Gastrocnemius medialis (tissue), 4 donors: ENCODE measurements at regions not wholly inside any gene's neighbourhood (a gene's known extent, or its start where the extent isn't known, plus 50 kb on each side); places are given as distances from the start of the nearest gene placed in this dataset.

ENCODE experiments used
- ATAC-seq, 2 donors: fragments of 150-250 bp; one replicate each; pipeline ENCODE4 v1.9.1; 2016
- DNase-seq, 2 donors: peaks; one replicate each; pipeline ENCODE4 v3.0.0-alpha.2; 2019
- H3K27ac ChIP-seq, 4 donors: fragments of 200-600 bp; sonication (generic); 1 replicate in 1 of 4; 2 replicates in 3 of 4; pipeline ENCODE4 v1.5.1; 2016 to 2018; ENCODE audit warnings: mild to moderate bottlenecking in 2 of 4, moderate library complexity in 1 of 4
- H3K27me3 ChIP-seq, 3 donors: fragments of 200-600 bp; sonication (generic) in 2 of 3; 1 replicate in 1 of 3; 2 replicates in 2 of 3; pipeline versions ENCODE4 v1.5.1 to v1.6.0; 2016 to 2019; ENCODE audit warnings: mild to moderate bottlenecking in 1 of 3, moderate library complexity in 1 of 3
- H3K36me3 ChIP-seq, 2 donors: fragments of 200-600 bp; sonication (generic) in 1 of 2; one replicate each; pipeline ENCODE4 v1.5.1; 2017 to 2018
- H3K4me1 ChIP-seq, 2 donors: fragments of 200-600 bp; sonication (generic) in 1 of 2; one replicate each; pipeline ENCODE4 v1.5.1; 2016 to 2017; ENCODE audit warnings: mild to moderate bottlenecking in 2 of 2
- H3K4me3 ChIP-seq, 4 donors: fragments of 200-600 bp; sonication (generic) in 3 of 4; 1 replicate in 1 of 4; 2 replicates in 3 of 4; pipeline ENCODE4 v1.5.1; 2016 to 2019; ENCODE audit warnings: mild to moderate bottlenecking in 2 of 4
- H3K9me3 ChIP-seq, 3 donors: fragments of 200-600 bp; sonication (generic) in 2 of 3; 1 replicate in 1 of 3; 2 replicates in 2 of 3; pipeline ENCODE4 v1.5.1; 2016 to 2019
- POLR2A ChIP-seq, 2 donors: fragments of 450-650 bp; IDR thresholded peaks; one replicate each; pipeline ENCODE4 v1.6.1; 2017; ENCODE audit warnings: antibody characterized with exemption in 2 of 2, mild to moderate bottlenecking in 2 of 2, moderate library complexity in 2 of 2
- in situ Hi-C, 4 donors: fragments of 200-750 bp; cut with MboI; loops; one replicate each; pipeline versions ENCODE4 v1.15.0 to v1.8.0; 2017; ENCODE audit warnings: low sequenced_read_pairs in 4 of 4
- intact Hi-C: fragments of 100-400 bp; cut with DNase I; formaldehyde crosslinking; loops from one replicate; pipeline ENCODE4 v1.15.1; 2023; ENCODE audit warnings: low total_unique reads
- TF ChIP-seq, protein P1 (sequence below), 5 experiments: fragments of 450-650 bp in 3 of 5; fragments of 200-600 bp in 2 of 5; sonication (generic) in 2 of 5; IDR thresholded peaks in 4 of 5; conservative IDR thresholded peaks in 1 of 5; 1 replicate in 4 of 5; 2 replicates in 1 of 5; pipeline ENCODE4 v1.5.1; 2016 to 2019; ENCODE audit warnings: antibody characterized with exemption in 5 of 5, mild to moderate bottlenecking in 3 of 5, moderate library complexity in 3 of 5

DNA sequence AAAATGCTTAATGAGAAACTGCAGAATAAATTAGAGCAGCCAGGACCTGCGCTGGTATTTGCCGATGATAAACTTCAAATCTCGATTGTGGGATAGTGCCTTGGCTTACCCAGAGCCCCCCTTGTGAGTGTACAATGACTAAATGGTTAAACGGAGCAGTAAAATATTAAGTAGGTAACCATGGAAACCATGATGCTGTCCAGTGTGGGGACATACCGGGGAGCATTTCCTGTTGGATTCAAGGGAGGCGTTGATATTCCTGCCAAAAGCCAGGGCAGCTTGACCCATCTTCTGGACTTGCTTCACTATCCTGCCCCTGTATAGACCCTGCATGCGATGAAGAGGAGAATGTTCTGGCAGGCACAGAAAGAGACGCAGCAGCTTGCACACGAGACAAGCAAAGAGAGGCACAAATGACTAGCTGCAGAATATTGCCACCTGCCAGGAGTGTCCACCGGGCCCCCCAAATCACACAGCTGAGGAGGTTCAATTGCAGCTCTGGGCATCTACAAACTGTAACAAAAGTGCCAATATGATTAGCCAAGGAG, 255.3 kb upstream of the TSHZ3 start:
- DNase-seq (no peak), ATAC-seq (no peak)
- Histone ChIP-seq H3K27ac (no peak overlapping the region), H3K36me3 (no peaks in the 10 kb centered on the region), H3K27me3 (peaks cover 0 to 3% (median 0%) of the 10 kb centered on the region in 3 donors), H3K4me3 (no peak overlapping the region), H3K4me1 (no peaks in the 10 kb centered on the region), H3K9me3 (no peaks in the 10 kb centered on the region)
- intact Hi-C loops (no loop called here), in situ Hi-C loops (no loop called here)
- TF ChIP-seq, protein P1, sequence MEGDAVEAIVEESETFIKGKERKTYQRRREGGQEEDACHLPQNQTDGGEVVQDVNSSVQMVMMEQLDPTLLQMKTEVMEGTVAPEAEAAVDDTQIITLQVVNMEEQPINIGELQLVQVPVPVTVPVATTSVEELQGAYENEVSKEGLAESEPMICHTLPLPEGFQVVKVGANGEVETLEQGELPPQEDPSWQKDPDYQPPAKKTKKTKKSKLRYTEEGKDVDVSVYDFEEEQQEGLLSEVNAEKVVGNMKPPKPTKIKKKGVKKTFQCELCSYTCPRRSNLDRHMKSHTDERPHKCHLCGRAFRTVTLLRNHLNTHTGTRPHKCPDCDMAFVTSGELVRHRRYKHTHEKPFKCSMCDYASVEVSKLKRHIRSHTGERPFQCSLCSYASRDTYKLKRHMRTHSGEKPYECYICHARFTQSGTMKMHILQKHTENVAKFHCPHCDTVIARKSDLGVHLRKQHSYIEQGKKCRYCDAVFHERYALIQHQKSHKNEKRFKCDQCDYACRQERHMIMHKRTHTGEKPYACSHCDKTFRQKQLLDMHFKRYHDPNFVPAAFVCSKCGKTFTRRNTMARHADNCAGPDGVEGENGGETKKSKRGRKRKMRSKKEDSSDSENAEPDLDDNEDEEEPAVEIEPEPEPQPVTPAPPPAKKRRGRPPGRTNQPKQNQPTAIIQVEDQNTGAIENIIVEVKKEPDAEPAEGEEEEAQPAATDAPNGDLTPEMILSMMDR (IDR thresholded peaks at IDR 0.05 in 4 of 5, conservative IDR thresholded peaks at IDR 0.05 in 1 of 5), result no peak
- TF ChIP-seq POLR2A (IDR thresholded peaks at IDR 0.05), result no peak

DNA sequence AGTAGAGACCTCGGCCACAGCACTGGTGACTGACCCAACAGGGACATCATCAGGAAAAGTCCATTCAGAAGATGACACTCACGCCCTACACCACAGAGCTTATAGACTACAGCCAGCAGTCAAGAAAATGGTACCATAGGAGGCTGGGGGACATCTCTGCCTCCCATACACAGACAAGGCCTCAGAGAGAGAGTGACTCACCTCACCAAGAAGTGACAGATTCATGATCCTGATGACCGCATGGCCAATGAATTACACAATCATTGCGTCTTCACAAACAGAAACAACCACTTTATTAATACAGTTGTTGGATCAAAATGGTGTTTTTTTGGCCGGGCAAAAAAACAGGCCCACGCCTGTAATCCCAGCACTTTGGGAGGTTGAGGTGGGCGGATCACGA, 260.8 kb upstream of the TSHZ3 start:
- no peak overlapping the region for H3K27ac ChIP-seq
- no peak overlapping the region for H3K4me3 ChIP-seq
- in situ Hi-C loops, result no loop called here
- no peaks in the 10 kb centered on the region for H3K4me1 ChIP-seq
- ATAC-seq, result no peak
- TF ChIP-seq, protein P1 (IDR thresholded peaks at IDR 0.05 in 4 of 5, conservative IDR thresholded peaks at IDR 0.05 in 1 of 5), result no peak
- TF ChIP-seq POLR2A (IDR thresholded peaks at IDR 0.05), result no peak
- DNase-seq, result no peak
- H3K36me3 ChIP-seq, result no peaks in the 10 kb centered on the region
- intact Hi-C loops, result no loop called here
- no peaks in the 10 kb centered on the region for H3K9me3 ChIP-seq
- H3K27me3 ChIP-seq, result peaks cover 0 to 3% (median 0%) of the 10 kb centered on the region in 3 donors

DNA sequence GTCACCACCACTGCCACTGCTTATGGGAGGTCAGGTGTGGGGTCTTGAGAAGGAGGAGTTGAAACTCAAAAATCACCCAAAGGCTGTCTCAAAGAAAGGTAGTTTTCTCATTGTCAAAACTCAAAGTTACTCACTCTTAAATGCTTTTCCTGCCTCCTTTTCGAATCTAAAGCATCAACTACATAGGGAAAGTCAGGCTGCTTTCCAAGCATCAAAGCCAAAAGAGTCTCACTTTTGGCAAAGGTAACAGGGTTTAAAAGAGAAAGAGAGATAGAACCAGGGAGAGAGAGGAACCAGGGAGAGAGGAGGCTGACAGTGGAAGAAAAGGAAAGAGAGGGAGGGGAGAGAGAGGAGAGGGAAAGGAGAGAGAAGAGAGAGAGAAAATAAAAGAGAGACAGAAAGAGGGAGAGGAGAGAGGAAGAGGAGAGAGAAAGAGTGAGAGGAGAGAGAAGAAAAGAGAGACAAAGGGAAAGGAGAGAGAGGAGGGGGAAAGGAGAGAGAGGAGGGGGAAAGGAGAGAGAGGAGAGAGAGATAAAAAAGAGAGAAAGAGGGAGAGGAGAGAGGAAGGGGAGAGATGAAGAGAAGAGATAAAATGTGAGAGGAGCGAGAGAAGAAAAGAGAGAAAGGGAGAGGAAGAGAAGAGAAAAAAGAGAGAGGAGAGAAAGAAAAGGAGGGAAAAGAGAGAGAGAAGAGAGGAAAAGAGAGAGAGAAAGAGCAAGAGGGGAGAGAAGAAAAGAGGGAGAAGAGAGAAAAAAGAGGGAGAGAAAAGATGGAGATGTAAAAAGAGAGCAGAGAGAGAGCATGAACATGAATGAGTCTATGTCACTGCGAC, 262.0 kb upstream of the TSHZ3 start:
- ATAC-seq, result no peak
- Histone ChIP-seq H3K4me1 (no peaks in the 10 kb centered on the region), H3K27ac (no peak overlapping the region), H3K4me3 (no peak overlapping the region), H3K27me3 (peaks cover 0 to 3% (median 0%) of the 10 kb centered on the region in 3 donors), H3K36me3 (no peaks in the 10 kb centered on the region), H3K9me3 (no peaks in the 10 kb centered on the region)
- no peak for DNase-seq
- TF ChIP-seq, protein P1 (IDR thresholded peaks at IDR 0.05 in 4 of 5, conservative IDR thresholded peaks at IDR 0.05 in 1 of 5), result no peak
- no peak for TF ChIP-seq POLR2A (IDR thresholded peaks at IDR 0.05)
- in situ Hi-C loops, result no loop called here
- intact Hi-C loops, result no loop called here

DNA sequence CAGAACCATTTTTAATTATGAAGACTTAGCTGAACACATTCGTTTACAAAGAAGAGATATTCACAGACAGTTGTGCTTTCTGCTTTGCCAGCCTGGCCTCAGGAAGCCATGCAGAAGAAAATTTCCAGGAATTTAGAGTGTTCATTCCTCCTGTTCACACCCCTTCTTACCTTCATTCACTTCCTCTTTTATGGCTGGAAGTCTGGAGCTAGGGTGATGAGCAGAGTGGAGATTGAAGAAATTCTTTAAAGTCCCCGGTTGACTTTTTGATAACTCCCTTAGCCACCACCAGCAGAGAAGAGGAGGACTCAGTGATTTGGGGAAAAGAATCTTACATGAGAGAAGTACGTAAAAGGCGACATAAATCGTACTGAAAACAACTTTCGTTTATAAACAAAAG, 263.6 kb upstream of the TSHZ3 start:
- Histone ChIP-seq H3K4me1 (no peaks in the 10 kb centered on the region), H3K4me3 (no peak overlapping the region), H3K36me3 (no peaks in the 10 kb centered on the region), H3K9me3 (no peaks in the 10 kb centered on the region), H3K27ac (no peak overlapping the region), H3K27me3 (peaks cover 0 to 3% (median 0%) of the 10 kb centered on the region in 3 donors)
- DNase-seq (no peak), ATAC-seq (no peak)
- in situ Hi-C loops (no loop called here), intact Hi-C loops (no loop called here)
- TF ChIP-seq POLR2A (IDR thresholded peaks at IDR 0.05), result no peak
- TF ChIP-seq, protein P1 (IDR thresholded peaks at IDR 0.05 in 4 of 5, conservative IDR thresholded peaks at IDR 0.05 in 1 of 5), result no peak
